Peyer's patch (tissue), 4 donors: ENCODE measurements at regions not wholly inside any gene's neighbourhood (a gene's known extent, or its start where the extent isn't known, plus 50 kb on each side); places are given as distances from the start of the nearest gene placed in this dataset.

ENCODE experiments used
- DNase-seq, 3 donors: peaks; one replicate each; pipeline ENCODE4 v3.0.0-alpha.2; 2017 to 2019
- H3K27ac ChIP-seq, 4 donors: fragments of 200-600 bp; sonication (generic); one replicate each; pipeline ENCODE4 v1.5.1; 2016 to 2019
- H3K27me3 ChIP-seq, 2 donors: fragments of 200-600 bp; sonication (generic); one replicate each; pipeline ENCODE4 v1.5.1; 2019
- H3K36me3 ChIP-seq, 3 donors: fragments of 200-600 bp; sonication (generic); one replicate each; pipeline ENCODE4 v1.5.1; 2016 to 2019
- H3K4me1 ChIP-seq, 4 donors: fragments of 200-600 bp; sonication (generic); one replicate each; pipeline ENCODE4 v1.5.1; 2016 to 2019
- H3K4me3 ChIP-seq, 4 donors: fragments of 200-600 bp; sonication (generic); 1 replicate in 3 of 4; 2 replicates in 1 of 4; pipeline ENCODE4 v1.5.1; 2016 to 2019; ENCODE audit warnings: mild to moderate bottlenecking in 1 of 4
- H3K9me3 ChIP-seq, 4 donors: fragments of 200-600 bp; sonication (generic); one replicate each; pipeline ENCODE4 v1.5.1; 2016 to 2019; ENCODE audit warnings: mild to moderate bottlenecking in 1 of 4
- POLR2A ChIP-seq, 2 donors: fragments of 450-650 bp; IDR thresholded peaks; one replicate each; pipeline ENCODE4 v1.5.1; 2017; ENCODE audit warnings: antibody characterized with exemption in 2 of 2, mild to moderate bottlenecking in 2 of 2, moderate library complexity in 2 of 2
- TF ChIP-seq, protein P1 (sequence below), 6 experiments: fragments of 450-650 bp in 4 of 6; fragments of 200-600 bp in 2 of 6; sonication (generic) in 1 of 6; IDR thresholded peaks; one replicate each; pipeline ENCODE4 v1.5.1; 2017 to 2019; ENCODE audit warnings: antibody characterized with exemption in 6 of 6, mild to moderate bottlenecking in 3 of 6, moderate library complexity in 1 of 6

DNA sequence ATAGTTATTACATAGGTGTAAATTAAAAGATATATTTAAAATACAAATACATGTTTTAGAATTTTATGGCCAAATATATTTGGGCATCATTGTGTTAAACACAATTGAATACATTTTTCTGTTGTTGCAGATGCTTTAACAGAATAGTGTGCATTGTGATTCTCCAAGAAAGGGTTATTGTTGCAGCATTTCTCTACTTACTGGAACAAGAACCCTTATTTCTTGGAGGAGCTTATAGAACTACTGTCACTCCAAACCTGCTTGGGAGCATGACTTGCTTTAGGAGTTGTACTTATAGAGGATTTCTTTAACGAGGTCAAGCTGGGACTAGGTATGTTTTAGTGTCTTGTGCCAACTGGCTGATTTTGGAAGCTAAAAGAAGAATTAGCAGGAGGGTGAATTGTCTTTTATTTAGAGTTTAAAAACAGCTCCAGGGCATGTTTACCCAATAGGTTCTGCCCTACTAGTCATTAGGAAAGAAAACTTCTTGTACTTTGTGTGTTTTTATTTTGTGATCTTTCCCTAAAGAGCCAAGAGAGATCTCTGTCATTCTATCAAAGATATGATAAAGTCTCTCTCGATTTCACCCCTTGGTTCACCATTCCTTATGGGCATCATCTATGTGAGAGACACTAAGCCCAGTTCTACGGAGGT lies 279.8 kb upstream of the SALL1 start:
- TF ChIP-seq, protein P1, sequence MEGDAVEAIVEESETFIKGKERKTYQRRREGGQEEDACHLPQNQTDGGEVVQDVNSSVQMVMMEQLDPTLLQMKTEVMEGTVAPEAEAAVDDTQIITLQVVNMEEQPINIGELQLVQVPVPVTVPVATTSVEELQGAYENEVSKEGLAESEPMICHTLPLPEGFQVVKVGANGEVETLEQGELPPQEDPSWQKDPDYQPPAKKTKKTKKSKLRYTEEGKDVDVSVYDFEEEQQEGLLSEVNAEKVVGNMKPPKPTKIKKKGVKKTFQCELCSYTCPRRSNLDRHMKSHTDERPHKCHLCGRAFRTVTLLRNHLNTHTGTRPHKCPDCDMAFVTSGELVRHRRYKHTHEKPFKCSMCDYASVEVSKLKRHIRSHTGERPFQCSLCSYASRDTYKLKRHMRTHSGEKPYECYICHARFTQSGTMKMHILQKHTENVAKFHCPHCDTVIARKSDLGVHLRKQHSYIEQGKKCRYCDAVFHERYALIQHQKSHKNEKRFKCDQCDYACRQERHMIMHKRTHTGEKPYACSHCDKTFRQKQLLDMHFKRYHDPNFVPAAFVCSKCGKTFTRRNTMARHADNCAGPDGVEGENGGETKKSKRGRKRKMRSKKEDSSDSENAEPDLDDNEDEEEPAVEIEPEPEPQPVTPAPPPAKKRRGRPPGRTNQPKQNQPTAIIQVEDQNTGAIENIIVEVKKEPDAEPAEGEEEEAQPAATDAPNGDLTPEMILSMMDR (IDR thresholded peaks at IDR 0.05), result no peak
- TF ChIP-seq POLR2A (IDR thresholded peaks at IDR 0.05), result no peak
- DNase-seq, result no peak
- Histone ChIP-seq H3K9me3 (no peaks in the 10 kb centered on the region), H3K27ac (no peak overlapping the region), H3K36me3 (no peaks in the 10 kb centered on the region), H3K4me1 (no peaks in the 10 kb centered on the region), H3K27me3 (no peaks in the 10 kb centered on the region), H3K4me3 (no peak overlapping the region)

DNA sequence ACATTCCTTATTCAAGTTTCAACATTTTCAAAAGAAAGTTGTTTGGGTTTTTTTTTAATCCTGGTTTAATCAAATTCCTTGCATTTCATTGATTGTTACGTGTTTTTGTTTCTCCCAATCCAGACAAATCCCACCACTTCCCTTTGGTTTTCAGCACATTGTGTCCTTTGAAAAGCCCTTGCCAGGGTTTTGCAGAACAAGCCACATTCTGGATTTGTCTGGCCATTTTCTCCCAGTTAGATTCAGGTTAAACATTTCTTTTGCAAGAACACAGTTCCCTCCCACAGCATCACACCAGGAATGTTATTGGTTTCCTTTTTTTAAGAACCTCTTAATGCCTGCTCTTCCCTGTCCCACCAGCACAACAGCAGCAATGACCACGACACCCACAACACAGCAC lies 278.0 kb upstream of the SALL1 start:
- H3K4me1 ChIP-seq, result no peaks in the 10 kb centered on the region
- H3K36me3 ChIP-seq, result no peaks in the 10 kb centered on the region
- no peak overlapping the region for H3K4me3 ChIP-seq
- H3K27ac ChIP-seq, result no peak overlapping the region
- no peak for DNase-seq
- no peaks in the 10 kb centered on the region for H3K27me3 ChIP-seq
- no peaks in the 10 kb centered on the region for H3K9me3 ChIP-seq
- TF ChIP-seq, protein P1 (IDR thresholded peaks at IDR 0.05), result no peak
- TF ChIP-seq POLR2A (IDR thresholded peaks at IDR 0.05), result no peak

DNA sequence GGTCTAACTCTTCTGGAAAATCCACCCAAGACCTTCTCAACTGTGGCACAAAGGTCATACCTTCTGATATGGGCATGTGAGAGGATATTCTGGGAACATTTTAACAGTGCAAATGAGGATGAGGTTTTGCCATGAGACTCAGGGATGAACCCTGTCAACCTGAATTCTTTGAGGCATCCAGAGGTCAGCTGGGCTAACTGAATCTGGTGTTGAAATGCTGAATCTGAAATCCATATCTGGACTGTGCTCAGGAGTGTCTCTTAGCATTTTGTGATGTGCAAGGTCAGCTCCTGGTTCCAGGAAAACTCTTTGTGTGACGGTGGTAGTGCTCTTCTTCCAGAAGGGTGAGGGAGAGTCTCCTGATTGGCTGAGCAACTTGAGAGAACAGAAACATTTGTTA lies 276.0 kb upstream of the SALL1 start:
- no peaks in the 10 kb centered on the region for H3K36me3 ChIP-seq
- no peak for DNase-seq
- H3K4me1 ChIP-seq, result no peaks in the 10 kb centered on the region
- no peak overlapping the region for H3K27ac ChIP-seq
- H3K27me3 ChIP-seq, result no peaks in the 10 kb centered on the region
- TF ChIP-seq POLR2A (IDR thresholded peaks at IDR 0.05), result no peak
- TF ChIP-seq, protein P1 (IDR thresholded peaks at IDR 0.05), result no peak
- H3K4me3 ChIP-seq, result no peak overlapping the region
- no peaks in the 10 kb centered on the region for H3K9me3 ChIP-seq

DNA sequence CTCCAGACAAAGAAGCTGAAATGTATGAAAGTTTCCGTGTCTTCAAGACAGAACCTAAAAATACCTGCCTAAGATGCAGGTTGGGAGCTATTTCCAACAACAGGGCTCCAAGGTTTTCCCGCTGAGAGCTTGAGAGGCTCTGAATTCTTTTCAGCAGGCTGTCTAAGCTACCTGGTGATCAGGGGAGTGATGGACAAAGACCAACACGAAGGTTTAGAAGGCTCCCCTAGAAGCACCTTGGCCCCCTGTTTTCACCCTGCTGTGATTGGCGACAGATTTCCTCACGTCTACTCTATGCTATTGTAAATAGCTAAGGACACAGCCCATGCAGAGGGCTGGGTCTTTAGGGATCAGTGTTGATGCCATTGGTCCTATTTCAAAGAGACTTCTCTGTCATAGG lies 275.2 kb upstream of the SALL1 start:
- TF ChIP-seq POLR2A (IDR thresholded peaks at IDR 0.05), result no peak
- TF ChIP-seq, protein P1 (IDR thresholded peaks at IDR 0.05), result no peak
- DNase-seq, result no peak
- Histone ChIP-seq H3K36me3 (no peaks in the 10 kb centered on the region), H3K27me3 (no peaks in the 10 kb centered on the region), H3K27ac (no peak overlapping the region), H3K4me1 (no peaks in the 10 kb centered on the region), H3K4me3 (no peak overlapping the region), H3K9me3 (no peaks in the 10 kb centered on the region)

DNA sequence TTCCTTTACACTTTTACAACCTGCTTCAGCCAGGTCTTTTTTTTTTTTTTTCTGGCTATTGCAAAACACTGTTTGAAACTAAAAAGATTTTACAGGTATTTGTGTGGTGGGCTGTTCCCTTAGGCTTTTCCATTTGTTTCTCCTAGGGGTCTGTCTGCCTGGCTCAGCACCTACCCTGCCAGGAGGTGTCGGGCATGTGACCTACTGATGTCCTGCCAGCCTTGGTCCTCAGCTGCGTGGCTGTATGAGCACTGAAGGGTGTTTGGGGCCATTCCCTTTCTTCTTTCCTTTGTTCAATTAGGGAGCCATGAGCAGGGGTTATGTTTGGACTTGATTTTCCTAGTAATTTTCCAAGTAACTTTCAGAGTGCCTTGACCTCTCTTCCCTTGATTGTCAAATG lies 269.2 kb upstream of the SALL1 start:
- Histone ChIP-seq H3K4me1 (no peaks in the 10 kb centered on the region), H3K4me3 (no peak overlapping the region), H3K27ac (no peak overlapping the region), H3K27me3 (no peaks in the 10 kb centered on the region), H3K9me3 (no peaks in the 10 kb centered on the region), H3K36me3 (no peaks in the 10 kb centered on the region)
- no peak for TF ChIP-seq POLR2A (IDR thresholded peaks at IDR 0.05)
- TF ChIP-seq, protein P1 (IDR thresholded peaks at IDR 0.05), result no peak
- DNase-seq, result no peak

DNA sequence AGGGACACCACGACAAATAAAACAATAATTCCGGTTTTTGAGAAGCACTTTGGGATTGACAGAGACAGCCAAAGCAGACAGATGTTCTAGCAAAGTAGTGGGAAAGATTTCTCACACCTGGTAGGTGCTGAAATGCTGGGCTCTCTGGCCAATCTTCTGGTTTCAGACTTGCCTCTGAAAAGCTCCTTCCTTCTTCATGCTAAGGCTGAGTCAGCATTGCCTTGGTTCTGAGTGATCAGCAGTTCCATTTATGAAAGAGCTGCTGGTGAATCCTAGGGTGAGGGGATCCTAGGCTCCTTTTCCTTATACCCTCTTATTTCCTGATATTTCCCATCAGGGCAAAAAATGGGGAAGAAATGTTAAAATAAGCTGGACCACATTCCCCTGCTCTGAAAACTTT lies 268.7 kb upstream of the SALL1 start:
- Histone ChIP-seq H3K36me3 (no peaks in the 10 kb centered on the region), H3K9me3 (no peaks in the 10 kb centered on the region), H3K27ac (no peak overlapping the region), H3K27me3 (no peaks in the 10 kb centered on the region), H3K4me3 (no peak overlapping the region), H3K4me1 (no peaks in the 10 kb centered on the region)
- no peak for TF ChIP-seq POLR2A (IDR thresholded peaks at IDR 0.05)
- DNase-seq, result no peak
